ENCODE measurements at regions not wholly inside any gene's neighbourhood (a gene's known extent, or its start where the extent isn't known, plus 50 kb on each side); places are given as distances from the start of the nearest gene placed in this dataset.

- TF ChIP-seq CTCF (conservative IDR thresholded peaks at IDR 0.05; ENCODE audit: low read length) (no peak), EZH2phosphoT487 (IDR thresholded peaks at IDR 0.05; ENCODE audit: borderline replicate concordance) (no peak)
Observed at GRCh38 chr13:62168891-62169290, 753.2 kb upstream of the PCDH20 start.

All from Loucy (cell line).